ENCODE measurements at regions not wholly inside any gene's neighbourhood (a gene's known extent, or its start where the extent isn't known, plus 50 kb on each side); places are given as distances from the start of the nearest gene placed in this dataset.

DNA sequence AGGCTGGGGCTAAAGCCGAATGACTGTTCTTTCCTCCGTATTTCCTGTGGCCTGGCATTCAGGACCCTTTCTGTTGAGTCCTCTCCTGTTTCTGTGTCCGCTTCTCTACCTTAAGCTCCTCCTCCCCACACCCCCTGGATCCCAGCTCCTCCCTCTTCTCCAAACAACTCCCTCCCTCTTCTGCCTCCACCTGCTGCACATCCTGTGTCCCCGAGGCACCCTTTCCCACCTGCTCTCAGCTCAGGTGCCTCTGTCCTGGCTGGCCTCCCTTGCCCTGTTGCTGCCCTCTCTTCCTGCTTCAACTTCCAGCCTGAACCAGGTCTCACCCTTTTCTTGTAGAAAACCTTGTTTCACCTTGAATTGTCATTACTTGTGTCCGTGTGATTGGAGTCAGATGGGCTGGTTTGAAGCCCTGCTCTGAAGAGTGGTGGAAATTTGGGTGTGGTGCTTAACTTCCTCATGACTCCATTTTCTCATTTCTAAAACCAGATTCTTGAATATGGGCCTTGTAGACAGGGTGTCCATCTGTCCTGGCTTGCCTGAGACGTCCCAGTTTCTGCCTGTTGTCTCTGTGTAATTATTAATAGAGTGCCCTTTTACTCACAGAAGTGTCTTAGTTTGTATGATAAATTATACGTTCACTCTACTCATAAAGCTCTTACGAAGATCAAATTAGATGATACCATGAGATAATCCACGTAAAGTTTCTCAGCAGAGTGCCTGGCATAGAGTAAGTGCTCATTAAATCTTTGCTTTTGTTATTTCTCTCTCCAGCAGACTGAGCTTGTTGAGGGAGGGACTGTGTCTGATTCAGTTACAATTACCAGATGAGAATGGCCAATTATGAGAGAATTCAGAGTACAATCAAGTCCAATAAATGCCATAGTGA, 58.9 kb upstream of the TRABD2B start:
- DNase-seq (ENCODE audit: low read depth) = no peak

DNA sequence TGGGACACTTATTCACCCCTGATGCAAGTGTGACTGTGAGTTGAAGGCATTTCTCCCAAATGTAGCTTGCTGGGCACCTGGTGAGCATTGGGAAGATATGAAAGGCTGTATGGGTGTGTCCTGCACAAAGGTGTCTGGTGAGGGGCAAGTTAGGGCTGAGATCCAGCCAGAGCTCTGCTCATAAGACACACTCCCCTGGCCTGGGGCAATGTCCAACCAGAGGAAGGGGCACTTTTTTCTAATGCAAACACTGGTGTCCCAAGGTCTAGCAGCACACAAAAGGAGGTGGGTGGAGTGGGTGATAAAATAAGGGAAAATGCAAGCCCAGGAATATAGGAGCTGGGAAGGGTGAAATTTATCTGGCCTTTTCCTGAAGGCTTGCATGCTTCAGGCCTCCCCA, 57.0 kb upstream of the TRABD2B start:
- no peak for DNase-seq (ENCODE audit: low read depth)

DNA sequence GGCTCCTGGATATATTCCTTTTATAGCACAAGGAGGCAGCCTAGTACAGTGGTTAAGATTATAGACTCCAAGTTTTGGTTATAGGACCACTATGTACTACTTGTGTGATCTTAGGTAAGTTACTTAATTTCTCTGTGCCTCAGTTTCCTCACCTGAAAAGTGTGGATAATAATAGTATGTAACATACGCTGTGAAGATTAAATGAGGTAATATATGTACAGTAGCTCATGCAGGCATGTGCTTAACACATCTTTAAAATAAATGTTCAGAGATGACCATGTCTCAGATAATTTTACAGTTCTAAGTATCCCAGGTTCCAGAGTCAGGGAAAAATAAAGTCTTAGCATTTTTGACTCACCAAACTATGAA, 55.7 kb upstream of the TRABD2B start:
- no peak for DNase-seq (ENCODE audit: low read depth)

DNA sequence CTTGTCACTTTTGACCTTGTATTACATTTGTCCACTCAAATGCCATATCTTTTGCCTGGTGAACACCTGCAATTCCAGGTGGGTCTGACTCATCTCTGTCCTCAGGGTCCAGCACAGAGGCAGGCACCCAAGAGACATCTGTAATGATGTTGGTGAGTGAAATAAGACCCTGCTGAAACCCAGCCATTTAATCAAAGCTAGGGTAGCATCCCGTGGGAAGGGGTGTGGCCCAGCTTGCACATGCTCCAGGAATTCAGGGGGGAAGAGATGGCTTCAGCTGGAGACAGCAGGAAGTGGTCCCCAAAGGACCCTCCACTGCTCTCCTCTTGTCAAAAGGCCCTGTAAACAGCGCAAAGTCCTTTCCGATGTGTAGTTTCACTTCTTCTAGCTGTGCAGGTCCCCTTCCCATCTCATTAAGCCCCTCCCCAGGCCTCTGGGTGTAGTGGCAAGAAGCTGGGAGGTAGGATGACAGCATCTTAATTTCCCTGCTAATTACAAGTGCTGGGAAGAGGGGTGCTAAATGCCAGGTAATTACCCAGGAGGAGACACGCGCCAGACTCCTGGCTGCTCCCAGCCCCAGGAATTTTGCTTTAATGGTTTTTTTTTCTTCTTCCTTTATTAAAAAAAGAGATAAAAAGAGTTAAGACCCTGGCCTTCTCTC, 54.4 kb upstream of the TRABD2B start:
- DNase-seq (ENCODE audit: low read depth) = no peak

DNA sequence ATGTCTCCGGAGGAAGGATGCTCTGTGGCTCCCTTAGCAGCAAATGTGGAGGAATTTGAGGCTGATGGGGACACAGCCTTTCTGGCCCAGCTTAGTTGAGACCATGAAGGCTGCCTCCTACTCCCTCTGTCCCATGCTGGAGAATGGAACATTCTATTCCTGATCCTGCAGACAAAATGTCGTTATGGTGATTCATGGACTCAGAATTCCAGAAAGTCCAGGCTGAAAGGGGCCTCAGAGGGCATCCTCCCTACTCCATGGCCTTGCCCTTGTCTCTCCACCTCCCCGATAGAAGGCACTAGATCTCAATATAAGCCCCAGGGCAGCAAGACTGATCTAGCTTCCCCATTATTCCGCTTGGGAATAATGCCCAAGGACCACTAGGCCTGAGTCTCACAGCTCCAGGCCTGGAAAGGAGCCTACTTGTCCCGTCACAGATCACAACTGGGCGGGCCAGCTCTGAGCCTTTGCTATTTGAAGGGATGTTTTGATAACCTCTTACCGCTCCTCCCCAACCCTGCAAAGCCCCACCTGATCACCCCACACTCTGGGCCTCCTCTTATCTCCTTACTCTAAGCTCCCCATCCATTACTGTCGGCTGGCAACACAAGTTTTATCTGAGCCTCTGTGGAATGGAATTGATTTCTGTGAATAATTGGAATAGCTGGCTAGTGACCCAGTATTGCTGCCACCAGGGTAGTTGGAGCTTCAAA, 52.8 kb upstream of the TRABD2B start:
- no peak for DNase-seq (ENCODE audit: low read depth)

DNA sequence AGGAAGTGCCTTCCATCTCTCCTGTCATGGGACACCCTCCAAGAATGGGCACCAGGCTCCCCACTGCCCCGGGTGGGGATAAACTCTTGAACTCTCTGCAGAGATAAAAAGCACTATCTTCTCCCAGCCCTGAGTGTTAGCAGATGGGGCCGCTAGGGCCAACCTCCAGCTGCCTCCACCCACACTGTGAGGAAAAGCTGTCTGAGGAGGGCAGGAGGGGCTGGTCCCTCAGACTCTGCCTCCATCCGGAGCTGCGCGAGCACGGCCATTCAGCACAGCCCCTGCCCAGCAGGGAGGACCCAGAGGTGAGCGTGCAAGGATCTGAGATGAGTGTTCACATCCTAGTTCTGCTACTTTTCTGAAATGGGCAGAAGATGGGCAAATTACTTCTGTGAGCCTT, 51.8 kb upstream of the TRABD2B start:
- DNase-seq (ENCODE audit: low read depth) = no peak

DNA sequence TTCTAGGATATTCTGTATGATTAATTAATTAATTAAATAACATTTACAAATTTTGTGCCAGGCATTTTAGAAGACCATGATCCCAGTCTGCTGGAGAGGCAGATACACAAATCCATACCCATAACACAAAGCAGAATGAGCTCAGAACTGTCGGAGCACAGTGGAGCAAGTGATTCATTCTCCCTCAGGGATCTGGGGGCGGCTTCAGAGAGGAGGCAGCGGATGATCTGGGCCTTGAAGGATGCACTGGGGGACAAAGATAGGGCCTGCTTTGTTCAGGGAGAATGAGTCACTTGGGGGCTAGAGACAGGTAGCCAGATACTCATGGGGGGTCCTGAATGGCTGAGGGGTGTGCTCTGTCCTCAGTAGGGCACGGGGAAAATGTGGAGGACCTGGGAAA, 50.9 kb upstream of the TRABD2B start:
- no peak for DNase-seq (ENCODE audit: low read depth)

DNA sequence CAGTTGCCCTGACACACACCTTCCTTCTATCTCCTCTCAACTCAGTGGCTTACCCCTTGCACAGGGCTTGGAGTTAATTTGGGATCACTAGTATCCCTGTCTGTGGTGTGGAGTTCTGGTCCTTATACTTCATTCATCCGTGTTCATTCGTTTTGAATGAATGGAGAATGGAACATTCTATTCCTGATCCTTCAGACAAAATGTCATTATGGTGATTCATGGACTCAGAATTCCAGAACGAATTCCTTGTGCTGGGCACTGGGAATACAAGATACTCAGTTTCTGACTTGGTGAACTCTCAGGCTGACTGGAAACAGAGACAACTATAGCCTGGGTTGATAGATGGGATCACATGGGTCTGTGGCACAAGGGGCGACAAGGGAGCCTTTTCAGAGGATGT, 49.9 kb upstream of the TRABD2B start:
- no peak for DNase-seq (ENCODE audit: low read depth)
